Fibroblast of pulmonary artery (primary cell): ENCODE measurements at regions not wholly inside any gene's neighbourhood (a gene's known extent, or its start where the extent isn't known, plus 50 kb on each side); places are given as distances from the start of the nearest gene placed in this dataset.
A peak's percentile ranks its signal among the peaks of the same experiment; 100 is the strongest.
"Not testable (repeated sequence)": the region's sequence is repeated elsewhere in the genome, so short reads cannot be mapped to it uniquely, and the experiment has no call there.

Experiments used
- DNase-seq: peaks from one replicate; pipeline ENCODE4 v3.0.0-alpha.2; 2010; ENCODE audit warnings: low read depth
- H3K4me3 ChIP-seq: replicated peaks from 2 replicates; pipeline ENCODE4 v1.5.1; 2011; ENCODE audit warnings: low read depth, mild to moderate bottlenecking, control low read depth, low read length, moderate library complexity
- TF ChIP-seq, protein P1 (sequence below): IDR thresholded peaks from 2 replicates; pipeline ENCODE4 v1.5.1; 2011; ENCODE audit warnings: mild to moderate bottlenecking, control low read depth, low read length, inconsistent platforms; ENCODE audit errors: missing control alignments

DNA sequence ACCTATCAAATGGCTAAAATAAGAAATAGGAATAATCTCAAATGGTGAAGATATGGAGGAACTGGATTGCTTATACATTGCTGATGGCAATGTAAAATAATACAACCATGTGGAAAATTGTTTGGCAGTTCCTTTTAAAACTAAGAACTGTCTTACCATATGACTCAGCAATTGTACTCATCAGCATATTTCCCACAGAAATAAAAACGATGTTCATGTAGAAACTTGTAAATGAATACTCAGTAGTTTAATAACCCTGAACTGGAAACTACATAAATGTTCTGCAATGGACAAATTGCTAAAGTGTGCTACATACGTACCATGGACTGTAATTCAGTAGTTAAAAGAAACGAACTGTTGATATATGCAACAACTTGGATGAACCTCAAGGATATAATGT, 253.9 kb upstream of the RBMS3 start:
- no peak overlapping the region for H3K4me3 ChIP-seq
- TF ChIP-seq, protein P1, sequence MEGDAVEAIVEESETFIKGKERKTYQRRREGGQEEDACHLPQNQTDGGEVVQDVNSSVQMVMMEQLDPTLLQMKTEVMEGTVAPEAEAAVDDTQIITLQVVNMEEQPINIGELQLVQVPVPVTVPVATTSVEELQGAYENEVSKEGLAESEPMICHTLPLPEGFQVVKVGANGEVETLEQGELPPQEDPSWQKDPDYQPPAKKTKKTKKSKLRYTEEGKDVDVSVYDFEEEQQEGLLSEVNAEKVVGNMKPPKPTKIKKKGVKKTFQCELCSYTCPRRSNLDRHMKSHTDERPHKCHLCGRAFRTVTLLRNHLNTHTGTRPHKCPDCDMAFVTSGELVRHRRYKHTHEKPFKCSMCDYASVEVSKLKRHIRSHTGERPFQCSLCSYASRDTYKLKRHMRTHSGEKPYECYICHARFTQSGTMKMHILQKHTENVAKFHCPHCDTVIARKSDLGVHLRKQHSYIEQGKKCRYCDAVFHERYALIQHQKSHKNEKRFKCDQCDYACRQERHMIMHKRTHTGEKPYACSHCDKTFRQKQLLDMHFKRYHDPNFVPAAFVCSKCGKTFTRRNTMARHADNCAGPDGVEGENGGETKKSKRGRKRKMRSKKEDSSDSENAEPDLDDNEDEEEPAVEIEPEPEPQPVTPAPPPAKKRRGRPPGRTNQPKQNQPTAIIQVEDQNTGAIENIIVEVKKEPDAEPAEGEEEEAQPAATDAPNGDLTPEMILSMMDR, result no peak
- no peak for DNase-seq

DNA sequence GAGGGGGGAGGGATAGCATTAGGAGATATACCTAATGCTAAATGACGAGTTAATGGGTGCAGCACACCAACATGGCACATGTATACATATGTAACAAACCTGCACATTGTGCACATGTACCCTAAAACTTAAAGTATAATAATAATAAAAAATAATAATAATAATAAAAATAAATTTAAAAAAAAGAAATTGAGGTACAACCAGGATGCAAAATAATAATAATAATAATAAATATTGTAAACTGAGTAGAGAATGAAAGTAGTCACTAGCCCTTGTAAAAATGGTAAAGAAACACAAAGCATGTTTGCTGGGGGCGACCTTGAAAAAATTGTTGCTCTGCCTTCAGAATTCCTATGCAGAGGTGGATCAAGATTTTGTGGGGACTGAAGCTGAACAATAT, 249.7 kb upstream of the RBMS3 start:
- not testable (repeated sequence) for DNase-seq, H3K4me3 ChIP-seq

DNA sequence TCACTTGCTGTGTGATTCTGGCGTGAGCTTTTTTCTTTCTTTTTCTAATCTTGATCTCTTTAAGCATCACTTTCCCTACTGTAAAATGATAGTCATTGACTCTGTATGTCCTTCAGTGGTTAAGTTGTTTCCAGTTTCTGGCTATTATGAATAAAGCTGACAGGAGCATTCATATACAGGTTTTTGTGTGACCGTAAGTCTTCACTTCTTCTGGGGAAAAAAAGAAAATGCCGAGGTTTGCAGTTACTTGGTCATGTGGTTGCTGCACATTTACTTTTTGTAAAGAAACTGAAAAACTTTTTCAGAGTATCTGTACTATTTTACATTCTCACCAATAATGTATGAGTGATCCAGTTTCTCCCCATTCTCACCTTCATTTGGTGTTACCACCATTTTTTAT, 247.4 kb upstream of the RBMS3 start:
- no peak for DNase-seq
- H3K4me3 ChIP-seq, result no peak overlapping the region
- TF ChIP-seq, protein P1, result no peak

DNA sequence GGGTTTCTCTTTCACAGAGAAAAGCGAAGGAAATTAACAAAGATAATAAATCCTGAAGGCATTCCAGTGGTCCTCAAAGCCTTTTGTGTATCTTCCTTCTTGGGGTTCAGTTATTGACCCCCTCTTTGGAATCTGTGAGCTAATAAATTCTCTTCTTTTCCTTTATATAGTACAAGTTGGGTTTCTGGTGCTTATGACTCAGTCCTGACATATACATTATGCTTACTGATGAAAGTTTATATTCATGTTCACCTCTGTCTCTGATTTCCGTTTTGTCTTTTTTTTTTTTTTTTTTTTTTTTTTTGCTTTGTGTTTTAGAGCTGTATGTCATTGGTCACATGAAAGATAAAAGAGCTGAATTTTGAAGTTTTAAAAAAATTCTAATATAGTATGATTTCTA, 230.7 kb upstream of the RBMS3 start:
- H3K4me3 ChIP-seq, result no peak overlapping the region
- TF ChIP-seq, protein P1, result no peak
- DNase-seq, result no peak

DNA sequence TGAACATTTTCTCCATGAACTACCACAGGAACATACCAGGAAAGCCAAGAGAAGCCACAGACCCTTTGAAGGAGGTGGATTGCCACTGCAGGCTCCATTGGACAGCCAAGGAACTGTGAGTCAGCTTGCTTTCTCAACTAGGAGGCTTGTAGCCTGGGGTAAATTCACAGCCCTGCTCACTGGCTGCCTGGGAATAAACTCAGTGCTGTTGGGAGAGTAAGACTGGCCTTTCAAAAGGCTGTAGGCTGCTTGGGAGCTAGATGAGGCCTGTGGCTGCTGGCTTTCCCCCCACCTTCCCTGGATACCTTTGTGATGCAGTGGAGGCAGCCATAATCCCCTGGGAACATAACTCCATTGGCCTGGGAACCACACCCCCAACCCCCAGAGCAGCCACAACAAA, 223.5 kb upstream of the RBMS3 start:
- TF ChIP-seq, protein P1, result no peak
- H3K4me3 ChIP-seq, result no peak overlapping the region
- peak; percentile 64 for DNase-seq

DNA sequence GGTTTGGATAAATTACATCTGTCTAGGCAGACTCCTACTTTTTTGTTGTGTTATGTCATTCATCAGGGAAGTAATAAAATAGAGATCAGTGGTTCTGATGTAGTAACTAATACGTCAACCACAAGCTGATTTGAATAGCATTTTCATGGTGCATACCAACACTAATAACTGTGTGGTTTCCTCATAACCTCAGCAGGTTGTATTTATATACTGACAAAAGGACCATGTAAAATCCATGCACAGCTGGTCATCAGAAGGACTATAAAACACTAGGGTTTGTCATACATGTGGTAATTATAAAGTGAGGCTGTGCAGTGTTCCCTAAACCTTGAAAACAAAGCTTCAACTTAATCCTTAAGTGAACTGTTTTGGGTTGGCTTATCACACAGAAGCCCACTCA, 216.8 kb upstream of the RBMS3 start:
- TF ChIP-seq, protein P1, result no peak
- DNase-seq, result peak; percentile 23

DNA sequence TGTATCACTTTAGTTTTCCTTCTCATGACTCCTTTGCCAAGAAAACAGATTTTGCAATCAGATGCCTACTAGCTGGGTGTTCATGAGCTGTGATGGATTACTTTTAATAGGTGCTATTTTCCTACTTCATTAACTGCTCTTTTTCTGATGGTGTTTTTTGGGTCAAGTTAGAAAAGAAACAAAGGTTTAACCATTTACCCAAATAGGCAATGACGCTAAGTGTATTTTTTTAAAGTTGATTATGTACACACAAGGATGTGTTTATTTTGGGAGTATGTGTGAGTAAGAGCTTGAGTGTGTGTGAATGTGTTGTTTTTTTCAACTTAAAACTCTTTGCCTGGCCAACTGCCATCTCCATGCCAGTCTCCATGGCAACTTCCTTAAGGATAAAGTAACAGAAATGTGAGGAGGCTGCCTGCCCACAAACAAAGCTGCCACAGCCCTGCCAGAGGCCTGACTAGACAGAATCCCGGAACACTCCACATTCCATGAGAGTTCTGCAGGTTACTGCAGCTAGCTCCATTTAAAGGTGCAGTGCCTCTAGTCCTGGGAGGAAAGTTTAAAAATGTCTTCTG, 215.6 kb upstream of the RBMS3 start:
- TF ChIP-seq, protein P1, result no peak
- H3K4me3 ChIP-seq, result no peak overlapping the region
- peak; percentile 99 for DNase-seq

More for the DNA sequence above, 216.8 kb upstream of the RBMS3 start:
- no peak overlapping the region for H3K4me3 ChIP-seq

DNA sequence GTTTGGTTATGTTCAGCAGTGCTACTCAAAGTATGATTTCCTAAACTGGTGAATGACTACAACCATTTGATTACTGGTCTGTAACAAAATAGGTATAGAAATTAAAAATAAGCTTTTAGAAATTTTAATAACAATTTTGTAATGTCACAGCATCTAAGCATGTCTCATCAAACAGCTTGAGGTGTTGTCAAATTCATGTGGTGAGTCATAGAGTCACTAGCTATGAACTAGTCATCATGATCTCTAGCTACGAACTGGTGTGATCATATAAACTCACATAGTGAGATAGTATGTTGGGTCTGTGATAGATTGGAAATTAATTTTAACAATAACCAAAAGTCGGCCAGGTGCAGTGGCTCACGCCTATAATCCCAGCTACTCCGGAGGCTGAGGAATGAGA, 213.9 kb upstream of the RBMS3 start:
- TF ChIP-seq, protein P1, result no peak
- H3K4me3 ChIP-seq, result no peak overlapping the region
- DNase-seq, result peak; percentile 9
